NCI-H526 treated with DMSO at 0.1 percent for 48 hours (cell line): ENCODE measurements at regions not wholly inside any gene's neighbourhood (a gene's known extent, or its start where the extent isn't known, plus 50 kb on each side); places are given as distances from the start of the nearest gene placed in this dataset.
"Not testable (repeated sequence)": the region's sequence is repeated elsewhere in the genome, so short reads cannot be mapped to it uniquely, and the experiment has no call there.

Source experiments
- DNase-seq: peaks from one replicate; lab custom pipeline; 2025; lab: John Stamatoyannopoulos, UW

DNA sequence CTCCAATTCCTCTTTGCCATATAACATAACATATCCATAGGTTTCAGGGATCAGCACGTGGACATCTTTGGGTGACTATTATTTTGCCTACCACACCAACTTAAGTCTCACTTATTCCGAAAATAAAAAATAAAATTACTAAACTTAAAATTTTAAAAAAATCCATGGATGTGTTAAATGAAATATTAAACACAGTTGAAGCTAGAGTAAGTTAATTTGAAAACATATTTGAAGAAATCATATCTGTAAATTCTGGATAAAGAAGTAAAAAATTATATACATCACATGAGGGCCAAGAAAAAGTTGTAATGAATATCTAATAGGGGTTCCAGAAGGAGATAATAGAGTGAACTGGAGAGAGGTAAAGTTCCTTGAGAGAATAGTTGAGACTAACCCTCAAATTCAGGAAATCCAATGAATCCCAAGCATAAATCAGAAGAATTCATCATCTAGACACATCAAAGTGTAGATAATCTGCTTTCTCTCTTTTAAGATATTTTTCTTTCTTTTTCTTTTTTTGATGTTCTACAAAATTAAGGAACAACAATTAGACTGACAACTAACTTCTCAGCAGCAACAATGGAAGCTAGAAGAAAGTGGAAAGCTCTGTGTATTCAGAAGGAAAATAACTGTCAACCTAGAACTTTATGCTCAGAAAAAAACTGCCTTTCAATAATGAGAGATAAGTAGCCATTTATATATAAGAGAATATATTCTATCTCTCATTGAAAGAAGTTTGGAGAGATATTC, 147.4 kb downstream of the ABHD5 start:
- DNase-seq, result no peak

GRCh38 chr3:43838877-43839276, 148.1 kb downstream of the ABHD5 start:
- DNase-seq, result no peak

DNA sequence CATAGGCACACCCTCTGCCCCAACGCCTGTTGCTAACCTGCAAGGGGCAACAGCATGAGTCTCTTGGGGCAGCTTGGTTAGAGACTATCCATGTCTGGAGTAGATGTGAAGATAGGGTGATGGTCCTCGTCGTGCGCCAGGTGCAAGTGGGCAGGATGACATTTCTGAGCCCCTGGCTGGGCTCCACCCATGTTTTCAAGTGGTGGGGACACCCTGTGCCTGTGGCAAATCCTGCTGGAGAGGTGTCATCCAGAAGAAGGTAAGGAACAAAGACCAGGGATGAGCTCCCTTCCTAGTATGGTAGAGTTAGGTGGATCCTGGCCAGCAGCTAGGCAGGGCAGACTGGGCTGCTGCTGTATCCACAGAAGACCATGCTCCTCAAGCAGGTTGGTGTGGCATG, 152.6 kb downstream of the ABHD5 start:
- no peak for DNase-seq

DNA sequence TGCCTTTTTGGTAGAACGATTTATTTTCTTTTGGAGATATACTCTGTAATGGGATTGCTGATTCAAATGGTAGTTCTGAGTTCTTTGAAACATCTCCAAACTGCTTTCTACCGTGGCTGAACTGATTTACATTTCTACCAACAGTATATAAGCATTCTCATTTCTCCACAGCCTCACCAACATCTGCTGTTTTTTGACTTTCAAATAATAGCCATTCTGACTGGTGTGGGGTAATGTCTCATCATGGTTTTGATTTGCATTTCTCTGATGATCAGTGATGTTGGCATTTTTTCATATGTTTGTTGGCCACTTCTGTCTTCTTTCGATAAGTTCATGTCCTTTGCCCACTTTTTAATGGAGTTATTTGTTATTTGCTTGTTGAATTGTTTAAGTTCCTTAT, 154.0 kb downstream of the ABHD5 start:
- peak; percentile 63 for DNase-seq

- DNase-seq, result not testable (repeated sequence)
Measured at GRCh38 chr3:43845553-43845952, 154.8 kb downstream of the ABHD5 start.

DNA sequence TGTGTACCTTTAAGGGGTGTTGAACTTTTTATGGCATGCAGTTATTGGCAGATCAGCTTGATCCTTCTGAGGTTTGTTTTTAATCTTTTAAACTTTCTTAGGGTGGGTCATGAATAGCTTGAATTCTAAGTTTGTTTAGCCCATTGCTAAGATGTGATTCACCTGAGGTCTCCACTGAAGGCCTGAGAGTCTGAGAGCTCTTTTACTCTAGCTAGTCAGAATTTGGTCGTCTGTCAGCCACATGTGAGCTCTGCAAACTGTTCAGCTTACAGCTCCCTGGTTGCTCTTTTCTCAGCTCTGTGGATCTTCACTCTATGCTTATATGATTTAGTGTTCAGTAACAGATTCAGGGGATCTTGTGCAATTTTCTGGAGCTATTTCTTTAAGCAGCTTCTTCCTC, 161.3 kb downstream of the ABHD5 start:
- DNase-seq, result no peak

DNA sequence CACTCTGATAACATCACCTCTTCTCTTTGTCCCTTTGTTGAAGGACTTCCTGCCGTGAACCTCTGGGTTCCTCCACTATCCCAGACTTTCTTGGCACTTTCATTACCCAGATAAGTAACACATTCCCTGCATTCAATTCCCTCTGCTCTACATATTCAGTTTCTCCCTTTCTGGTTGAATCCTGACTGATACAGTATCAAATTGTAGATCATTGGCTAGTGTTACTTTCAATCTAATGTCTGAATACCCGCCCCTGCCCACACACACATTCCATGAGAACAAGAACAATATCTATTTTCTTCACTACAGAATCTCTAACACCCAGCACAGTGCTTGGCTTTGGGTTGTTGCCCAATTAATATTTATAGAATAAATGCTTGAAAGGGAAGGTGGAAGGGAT, 163.5 kb downstream of the ABHD5 start:
- DNase-seq, result no peak

DNA sequence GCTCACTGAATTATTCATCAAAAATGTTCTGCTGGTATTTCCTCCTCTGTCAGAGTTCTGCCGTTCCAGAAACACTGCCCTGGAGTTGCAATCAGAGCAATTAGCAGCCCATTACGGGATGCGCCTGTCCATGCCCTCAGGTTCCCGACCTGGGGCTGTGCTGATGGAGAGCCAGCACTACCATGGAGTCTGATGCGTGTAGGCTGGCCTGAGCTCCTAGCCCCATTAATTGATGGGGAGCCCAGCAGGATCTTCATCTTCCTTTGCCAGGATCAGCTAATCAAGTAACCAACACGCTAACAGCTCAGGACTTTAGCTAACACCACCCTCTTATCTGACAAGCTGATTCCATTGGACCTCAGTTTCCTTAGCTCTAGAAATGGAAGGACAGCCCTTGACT, 164.2 kb downstream of the ABHD5 start:
- no peak for DNase-seq

DNA sequence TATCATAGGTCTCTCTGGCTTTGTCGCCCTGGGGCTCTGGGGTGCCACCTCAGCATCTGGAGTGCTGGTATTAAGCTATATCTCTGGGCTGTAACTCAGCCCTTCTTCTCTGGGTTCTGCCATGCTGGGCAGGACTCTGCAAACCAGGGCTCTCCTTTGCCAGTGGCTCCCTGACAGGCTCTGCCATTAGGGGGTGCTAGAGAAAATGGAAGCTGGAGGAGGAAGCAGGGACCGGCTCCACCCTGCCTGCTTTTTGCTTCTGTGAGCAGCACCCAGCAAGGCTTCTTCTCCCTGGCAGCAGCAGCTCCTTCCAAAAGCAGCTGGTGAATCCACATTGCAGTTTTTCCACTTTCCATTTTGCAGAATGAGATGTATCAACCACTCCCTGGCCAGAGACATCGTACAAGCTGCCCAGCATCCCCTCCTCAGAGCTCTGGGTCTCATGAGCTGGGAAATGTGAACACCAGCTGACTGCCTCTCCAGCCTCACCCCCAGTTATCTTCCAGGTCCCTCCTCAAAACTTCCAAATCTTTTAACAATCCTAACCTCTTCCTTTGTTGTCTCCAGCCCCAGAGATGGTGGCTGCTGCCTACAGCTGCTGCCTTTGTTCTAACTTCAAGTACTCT, 165.0 kb downstream of the ABHD5 start:
- DNase-seq, result peak; percentile 10

- DNase-seq, result no peak
Measured at GRCh38 chr3:43856351-43856750, 165.6 kb downstream of the ABHD5 start.

DNA sequence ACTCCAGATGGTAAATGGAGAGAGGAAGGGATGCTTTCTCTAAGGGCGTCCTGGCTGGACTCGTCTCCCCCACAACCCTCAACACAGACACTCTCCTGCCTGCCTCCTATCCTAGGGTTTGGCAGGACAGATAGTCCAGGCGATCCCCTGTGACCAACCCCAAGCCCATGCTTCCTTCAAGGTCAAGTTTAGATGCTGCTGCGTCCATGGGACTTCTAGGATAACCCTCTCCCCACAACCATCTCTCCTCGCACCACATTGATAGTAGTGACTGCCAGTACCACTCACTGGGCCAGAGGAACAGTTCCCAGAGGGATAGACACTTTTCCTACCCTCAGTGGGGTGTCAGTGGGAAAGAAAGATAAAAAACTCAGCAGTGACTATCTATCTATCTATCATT, 166.0 kb downstream of the ABHD5 start:
- DNase-seq, result no peak

- no peak for DNase-seq
Measured at GRCh38 chr3:43857361-43858293, 166.9 kb downstream of the ABHD5 start.

GRCh38 chr3:43858294-43858701, 167.6 kb downstream of the ABHD5 start:
- no peak for DNase-seq

- no peak for DNase-seq
Measured at GRCh38 chr3:43859766-43860165, 169.0 kb downstream of the ABHD5 start.

DNA sequence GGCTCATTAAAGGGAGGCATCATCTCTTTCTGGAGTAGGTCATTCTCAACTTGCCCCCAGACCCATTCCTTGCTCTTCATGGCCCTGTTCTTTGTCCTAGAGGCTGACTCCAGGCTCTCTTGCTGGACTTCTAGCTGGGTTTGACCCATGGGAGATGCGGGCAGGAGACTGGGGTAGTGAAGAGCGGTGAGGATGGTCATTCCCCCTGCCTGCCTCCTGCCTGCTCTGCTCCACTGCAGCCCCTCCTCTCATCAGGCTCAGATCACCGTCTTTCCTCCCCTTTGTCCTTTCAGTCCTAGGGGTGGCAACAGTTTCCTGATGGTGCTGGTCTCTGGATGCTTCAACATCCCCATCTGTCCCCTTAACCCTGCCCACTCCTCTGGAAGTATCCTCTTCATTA, 170.9 kb downstream of the ABHD5 start:
- DNase-seq, result no peak

GRCh38 chr3:43862470-43862869, 171.7 kb downstream of the ABHD5 start:
- DNase-seq, result no peak

GRCh38 chr3:43862992-43863805, 172.5 kb downstream of the ABHD5 start:
- DNase-seq, result no peak

- no peak for DNase-seq
Measured at GRCh38 chr3:43863966-43864933, 173.5 kb downstream of the ABHD5 start.

DNA sequence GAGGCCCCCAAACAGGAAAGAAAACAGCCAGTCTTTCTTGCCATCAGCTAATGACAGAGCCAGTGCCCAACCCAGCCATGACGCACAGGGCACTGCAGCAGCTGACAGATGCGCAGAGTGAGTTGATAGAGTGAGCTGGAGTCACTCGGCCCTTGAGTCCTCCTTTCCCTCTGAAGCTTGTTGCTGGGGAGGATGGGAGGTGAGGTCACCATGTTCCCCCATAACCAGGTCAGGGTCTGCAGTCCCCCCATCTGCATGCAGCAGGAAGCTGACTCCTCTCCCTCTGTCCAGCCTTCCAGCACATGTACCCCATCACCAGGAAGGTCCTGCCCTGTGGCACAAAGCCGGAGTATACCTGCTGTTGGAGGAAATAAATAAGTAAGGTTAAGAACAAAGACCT, 174.6 kb downstream of the ABHD5 start:
- no peak for DNase-seq

- DNase-seq, result no peak
Measured at GRCh38 chr3:43865887-43866528, 175.3 kb downstream of the ABHD5 start.
